VCaP (cell line): ENCODE measurements at regions not wholly inside any gene's neighbourhood (a gene's known extent, or its start where the extent isn't known, plus 50 kb on each side); places are given as distances from the start of the nearest gene placed in this dataset.

Source experiments
- H3K27ac ChIP-seq: fragments of 450-650 bp; 2 replicates; pipeline ENCODE4 v1.5.1; 2017
- CTCF ChIP-seq: fragments of 450-650 bp; conservative IDR thresholded peaks from 2 replicates; pipeline ENCODE4 v1.5.1; 2017; ENCODE audit warnings: mild to moderate bottlenecking, moderate library complexity

- no peak for TF ChIP-seq CTCF
Observed at GRCh38 chr1:188317894-188318293, 1489.1 kb downstream of the PLA2G4A start.

GRCh38 chr1:188325211-188325610, 1496.5 kb downstream of the PLA2G4A start:
- no peak overlapping the region for H3K27ac ChIP-seq
- no peak for TF ChIP-seq CTCF

More at GRCh38 chr1:188317894-188318293, 1489.1 kb downstream of the PLA2G4A start:
- no peak overlapping the region for H3K27ac ChIP-seq

GRCh38 chr1:188343914-188344313, 1515.2 kb downstream of the PLA2G4A start:
- TF ChIP-seq CTCF, result no peak
- H3K27ac ChIP-seq, result no peak overlapping the region

GRCh38 chr1:188350104-188350503, 1521.4 kb downstream of the PLA2G4A start:
- H3K27ac ChIP-seq, result no peak overlapping the region
- no peak for TF ChIP-seq CTCF

GRCh38 chr1:188355082-188355481, 1526.3 kb downstream of the PLA2G4A start:
- no peak for TF ChIP-seq CTCF
- H3K27ac ChIP-seq, result no peak overlapping the region

GRCh38 chr1:188355847-188356246, 1527.1 kb downstream of the PLA2G4A start:
- no peak for TF ChIP-seq CTCF
- H3K27ac ChIP-seq, result no peak overlapping the region

- no peak overlapping the region for H3K27ac ChIP-seq
- TF ChIP-seq CTCF, result no peak
Observed at GRCh38 chr1:188359315-188359714, 1530.6 kb downstream of the PLA2G4A start.

GRCh38 chr1:188363943-188364342, 1535.2 kb downstream of the PLA2G4A start:
- no peak for TF ChIP-seq CTCF
- no peak overlapping the region for H3K27ac ChIP-seq
